ENCODE measurements at regions not wholly inside any gene's neighbourhood (a gene's known extent, or its start where the extent isn't known, plus 50 kb on each side); places are given as distances from the start of the nearest gene placed in this dataset.

DNA sequence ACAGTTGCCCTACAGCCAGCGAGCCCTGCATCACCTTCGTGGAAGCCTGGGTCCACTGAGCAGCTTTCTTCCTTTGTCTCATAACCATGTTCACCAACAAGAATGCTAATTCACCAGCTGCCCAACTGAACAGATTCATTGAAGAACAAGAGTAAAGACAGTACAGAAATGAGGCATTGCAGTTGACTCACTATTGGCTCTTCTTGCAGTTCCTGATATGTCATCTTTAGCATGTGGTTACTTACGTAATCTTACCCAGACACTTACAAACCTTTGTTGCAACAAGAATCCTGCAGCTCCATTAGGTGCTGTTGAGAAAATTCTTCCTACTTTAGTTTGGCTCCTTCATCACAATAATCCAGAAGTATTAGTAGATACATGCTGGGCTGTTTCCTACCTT is 174.0 kb upstream of the TPK1 start:
- Histone ChIP-seq H3K27ac (ENCODE audit: low read depth, low read length) (no peak overlapping the region), H3K79me2 (ENCODE audit: control insufficient read depth, low read length) (no peaks in the 10 kb centered on the region), H3K36me3 (ENCODE audit: control insufficient read depth, low read length) (no peaks in the 10 kb centered on the region), H3K4me2 (ENCODE audit: low read length) (no peak overlapping the region), H3K4me1 (ENCODE audit: control insufficient read depth, low read length) (no peaks in the 10 kb centered on the region), H3K9me2 (replicated peaks; ENCODE audit: control insufficient read depth, low read length) (no peaks in the 10 kb centered on the region), H3K27me3 (ENCODE audit: control insufficient read depth, low read length) (no peaks in the 10 kb centered on the region), H3K9me3 (ENCODE audit: control insufficient read depth, insufficient read depth, low read length) (no peaks in the 10 kb centered on the region), H4K20me1 (ENCODE audit: control insufficient read depth, insufficient read depth, low read depth, low read length) (no peaks in the 10 kb centered on the region), H3F3A (ENCODE audit: control insufficient read depth, insufficient read depth) (no peaks in the 10 kb centered on the region), H3K4me3 (ENCODE audit: low read length) (no peak overlapping the region)
- TF ChIP-seq EZH2phosphoT487 (IDR thresholded peaks at IDR 0.05; ENCODE audit: borderline replicate concordance, low read length) = no peak
- TF ChIP-seq, protein P1, sequence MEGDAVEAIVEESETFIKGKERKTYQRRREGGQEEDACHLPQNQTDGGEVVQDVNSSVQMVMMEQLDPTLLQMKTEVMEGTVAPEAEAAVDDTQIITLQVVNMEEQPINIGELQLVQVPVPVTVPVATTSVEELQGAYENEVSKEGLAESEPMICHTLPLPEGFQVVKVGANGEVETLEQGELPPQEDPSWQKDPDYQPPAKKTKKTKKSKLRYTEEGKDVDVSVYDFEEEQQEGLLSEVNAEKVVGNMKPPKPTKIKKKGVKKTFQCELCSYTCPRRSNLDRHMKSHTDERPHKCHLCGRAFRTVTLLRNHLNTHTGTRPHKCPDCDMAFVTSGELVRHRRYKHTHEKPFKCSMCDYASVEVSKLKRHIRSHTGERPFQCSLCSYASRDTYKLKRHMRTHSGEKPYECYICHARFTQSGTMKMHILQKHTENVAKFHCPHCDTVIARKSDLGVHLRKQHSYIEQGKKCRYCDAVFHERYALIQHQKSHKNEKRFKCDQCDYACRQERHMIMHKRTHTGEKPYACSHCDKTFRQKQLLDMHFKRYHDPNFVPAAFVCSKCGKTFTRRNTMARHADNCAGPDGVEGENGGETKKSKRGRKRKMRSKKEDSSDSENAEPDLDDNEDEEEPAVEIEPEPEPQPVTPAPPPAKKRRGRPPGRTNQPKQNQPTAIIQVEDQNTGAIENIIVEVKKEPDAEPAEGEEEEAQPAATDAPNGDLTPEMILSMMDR (IDR thresholded peaks at IDR 0.05; ENCODE audit: low read depth, low read length, poor library complexity, severe bottlenecking) = no peak

DNA sequence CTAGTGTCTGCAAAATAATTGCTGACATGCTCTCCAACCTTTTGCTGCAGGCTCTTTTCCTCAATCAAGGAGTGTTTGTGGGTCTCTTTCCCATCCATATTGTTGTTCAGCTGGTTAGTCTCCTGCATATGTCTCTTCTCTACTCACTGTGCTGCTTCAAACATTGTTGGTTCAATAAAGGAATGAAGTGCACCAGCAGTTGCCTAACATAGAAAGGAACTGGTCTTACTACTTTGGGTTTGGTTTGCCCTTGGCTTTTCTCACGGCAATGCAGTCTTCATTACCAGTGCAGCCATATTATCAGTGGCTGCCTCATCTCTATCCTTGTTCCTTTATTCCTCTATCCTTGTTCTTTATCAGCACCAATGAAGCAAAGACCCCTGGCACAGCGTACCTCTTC is 169.7 kb upstream of the TPK1 start:
- Histone ChIP-seq H3K4me2 (ENCODE audit: low read length) (no peak overlapping the region), H3K9me3 (ENCODE audit: control insufficient read depth, insufficient read depth, low read length) (no peaks in the 10 kb centered on the region), H3K27me3 (ENCODE audit: control insufficient read depth, low read length) (no peaks in the 10 kb centered on the region), H3K79me2 (ENCODE audit: control insufficient read depth, low read length) (no peaks in the 10 kb centered on the region), H3K4me1 (ENCODE audit: control insufficient read depth, low read length) (no peaks in the 10 kb centered on the region), H4K20me1 (ENCODE audit: control insufficient read depth, insufficient read depth, low read depth, low read length) (no peaks in the 10 kb centered on the region), H3K27ac (ENCODE audit: low read depth, low read length) (no peak overlapping the region), H3F3A (ENCODE audit: control insufficient read depth, insufficient read depth) (no peaks in the 10 kb centered on the region), H3K9me2 (replicated peaks; ENCODE audit: control insufficient read depth, low read length) (no peaks in the 10 kb centered on the region), H3K4me3 (ENCODE audit: low read length) (no peak overlapping the region), H3K36me3 (ENCODE audit: control insufficient read depth, low read length) (no peaks in the 10 kb centered on the region)
- TF ChIP-seq, protein P1 (IDR thresholded peaks at IDR 0.05; ENCODE audit: low read depth, low read length, poor library complexity, severe bottlenecking) = no peak
- no peak for TF ChIP-seq EZH2phosphoT487 (IDR thresholded peaks at IDR 0.05; ENCODE audit: borderline replicate concordance, low read length)

DNA sequence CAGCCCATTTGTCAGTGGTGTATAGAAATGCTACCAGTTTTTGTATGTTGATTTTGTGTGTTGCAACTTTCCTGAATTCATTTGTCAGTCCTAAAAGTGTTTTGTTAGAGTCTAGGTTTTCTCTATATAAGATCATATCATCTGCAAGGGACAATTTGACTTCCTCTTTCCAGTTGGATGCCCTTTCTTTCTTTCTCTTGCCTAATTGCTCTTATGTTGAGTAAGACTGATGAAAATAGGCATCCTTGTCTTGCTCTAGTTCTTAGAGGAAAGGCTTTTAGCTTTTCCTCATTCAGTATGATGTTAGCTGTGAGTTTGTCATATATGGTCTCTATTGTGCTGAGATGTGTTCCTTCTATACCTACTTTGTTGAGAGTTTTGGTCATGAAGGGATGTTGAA is 161.7 kb upstream of the TPK1 start:
- Histone ChIP-seq H3K79me2 (ENCODE audit: control insufficient read depth, low read length) (no peaks in the 10 kb centered on the region), H3K27ac (ENCODE audit: low read depth, low read length) (no peak overlapping the region), H3K4me3 (ENCODE audit: low read length) (no peak overlapping the region), H3K27me3 (ENCODE audit: control insufficient read depth, low read length) (no peaks in the 10 kb centered on the region), H4K20me1 (ENCODE audit: control insufficient read depth, insufficient read depth, low read depth, low read length) (no peaks in the 10 kb centered on the region), H3K4me1 (ENCODE audit: control insufficient read depth, low read length) (no peaks in the 10 kb centered on the region), H3K9me3 (ENCODE audit: control insufficient read depth, insufficient read depth, low read length) (0 out of 2 replicates have a peak, but pooled peaks cover 4% of the 10 kb centered on the region), H3F3A (ENCODE audit: control insufficient read depth, insufficient read depth) (no peaks in the 10 kb centered on the region), H3K9me2 (replicated peaks; ENCODE audit: control insufficient read depth, low read length) (no peaks in the 10 kb centered on the region), H3K4me2 (ENCODE audit: low read length) (no peak overlapping the region), H3K36me3 (ENCODE audit: control insufficient read depth, low read length) (no peaks in the 10 kb centered on the region)
- TF ChIP-seq, protein P1 (IDR thresholded peaks at IDR 0.05; ENCODE audit: low read depth, low read length, poor library complexity, severe bottlenecking) = no peak
- no peak for TF ChIP-seq EZH2phosphoT487 (IDR thresholded peaks at IDR 0.05; ENCODE audit: borderline replicate concordance, low read length)

DNA sequence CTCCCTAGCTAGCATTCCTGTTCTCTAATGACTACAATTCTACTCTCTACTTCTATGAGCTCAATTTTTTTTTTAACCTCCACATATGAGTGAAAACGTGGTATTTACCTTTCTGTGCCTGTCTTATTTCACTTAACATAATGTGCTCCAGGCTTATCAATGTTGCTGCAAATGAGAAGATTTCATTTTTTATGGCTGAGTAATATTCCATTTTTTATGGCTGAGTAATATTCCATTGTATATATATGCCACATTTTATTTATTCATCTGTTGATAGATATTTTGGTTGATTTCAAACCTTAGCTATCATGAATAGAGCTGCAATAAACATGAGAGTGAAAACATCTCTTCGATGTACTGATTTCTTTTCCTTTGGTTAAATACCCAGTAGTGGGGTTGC is 159.6 kb upstream of the TPK1 start:
- Histone ChIP-seq H3K27me3 (ENCODE audit: control insufficient read depth, low read length) (no peaks in the 10 kb centered on the region), H3K4me2 (ENCODE audit: low read length) (no peak overlapping the region), H3K4me1 (ENCODE audit: control insufficient read depth, low read length) (no peaks in the 10 kb centered on the region), H3K27ac (ENCODE audit: low read depth, low read length) (no peak overlapping the region), H3K4me3 (ENCODE audit: low read length) (no peak overlapping the region), H4K20me1 (ENCODE audit: control insufficient read depth, insufficient read depth, low read depth, low read length) (no peaks in the 10 kb centered on the region), H3K9me2 (replicated peaks; ENCODE audit: control insufficient read depth, low read length) (no peaks in the 10 kb centered on the region), H3F3A (ENCODE audit: control insufficient read depth, insufficient read depth) (no peaks in the 10 kb centered on the region), H3K36me3 (ENCODE audit: control insufficient read depth, low read length) (no peaks in the 10 kb centered on the region), H3K79me2 (ENCODE audit: control insufficient read depth, low read length) (no peaks in the 10 kb centered on the region), H3K9me3 (ENCODE audit: control insufficient read depth, insufficient read depth, low read length) (0 out of 2 replicates have a peak, but pooled peaks cover 4% of the 10 kb centered on the region)
- TF ChIP-seq EZH2phosphoT487 (IDR thresholded peaks at IDR 0.05; ENCODE audit: borderline replicate concordance, low read length) = no peak
- TF ChIP-seq, protein P1 (IDR thresholded peaks at IDR 0.05; ENCODE audit: low read depth, low read length, poor library complexity, severe bottlenecking) = no peak
